GM12872 (cell line): ENCODE measurements at regions not wholly inside any gene's neighbourhood (a gene's known extent, or its start where the extent isn't known, plus 50 kb on each side); places are given as distances from the start of the nearest gene placed in this dataset.

ENCODE experiments used
- CTCF ChIP-seq: IDR thresholded peaks from 3 replicates; pipeline ENCODE4 v1.5.1; 2011; ENCODE audit warnings: low read depth, mild to moderate bottlenecking, low read length, moderate library complexity; ENCODE audit not compliant: insufficient read depth

- TF ChIP-seq CTCF: no peak
Observed at GRCh38 chr14:78075033-78075432, 95.1 kb upstream of the NRXN3 start.

- no peak for TF ChIP-seq CTCF
Observed at GRCh38 chr14:78075555-78076277, 94.5 kb upstream of the NRXN3 start.

GRCh38 chr14:78081245-78081644 lies 88.9 kb upstream of the NRXN3 start:
- TF ChIP-seq CTCF: no peak

- no peak for TF ChIP-seq CTCF
Observed at GRCh38 chr14:78083837-78084236, 86.3 kb upstream of the NRXN3 start.

GRCh38 chr14:78086342-78086741 lies 83.8 kb upstream of the NRXN3 start:
- no peak for TF ChIP-seq CTCF

GRCh38 chr14:78088916-78089315 lies 81.3 kb upstream of the NRXN3 start:
- TF ChIP-seq CTCF: no peak

GRCh38 chr14:78090864-78091263 lies 79.3 kb upstream of the NRXN3 start:
- no peak for TF ChIP-seq CTCF
